GM15510 (cell line): ENCODE measurements at regions not wholly inside any gene's neighbourhood (a gene's known extent, or its start where the extent isn't known, plus 50 kb on each side); places are given as distances from the start of the nearest gene placed in this dataset.

Experiments used
- POLR2A ChIP-seq: IDR thresholded peaks from 3 replicates; pipeline ENCODE4 v1.6.1; 2011; ENCODE audit warnings: borderline replicate concordance; ENCODE audit not compliant: insufficient read length; ENCODE audit errors: extremely low read depth

- TF ChIP-seq POLR2A: no peak
Measured at GRCh38 chr17:70539132-70539924, 370.0 kb downstream of the KCNJ2 start.

GRCh38 chr17:70542876-70543275 is 373.5 kb downstream of the KCNJ2 start:
- TF ChIP-seq POLR2A: no peak

DNA sequence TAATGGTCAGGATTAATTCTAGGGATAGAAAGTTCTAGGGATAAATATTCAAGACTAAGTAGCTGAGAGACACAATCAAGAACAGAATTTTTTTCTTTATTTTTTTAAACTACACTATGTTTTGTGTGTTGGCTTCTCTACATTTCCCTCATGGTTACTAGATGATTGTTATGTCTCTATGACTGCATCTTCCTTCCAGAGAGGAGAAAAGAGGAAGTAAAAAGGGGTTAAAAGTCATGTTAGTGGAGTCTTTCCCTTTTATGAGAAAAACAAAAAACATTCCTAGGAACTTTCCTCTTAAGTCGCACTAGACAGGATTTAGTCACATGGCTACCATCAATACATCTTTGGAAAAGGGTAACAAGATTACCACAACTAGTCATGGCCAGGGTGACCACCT is 375.0 kb downstream of the KCNJ2 start:
- TF ChIP-seq POLR2A: no peak

DNA sequence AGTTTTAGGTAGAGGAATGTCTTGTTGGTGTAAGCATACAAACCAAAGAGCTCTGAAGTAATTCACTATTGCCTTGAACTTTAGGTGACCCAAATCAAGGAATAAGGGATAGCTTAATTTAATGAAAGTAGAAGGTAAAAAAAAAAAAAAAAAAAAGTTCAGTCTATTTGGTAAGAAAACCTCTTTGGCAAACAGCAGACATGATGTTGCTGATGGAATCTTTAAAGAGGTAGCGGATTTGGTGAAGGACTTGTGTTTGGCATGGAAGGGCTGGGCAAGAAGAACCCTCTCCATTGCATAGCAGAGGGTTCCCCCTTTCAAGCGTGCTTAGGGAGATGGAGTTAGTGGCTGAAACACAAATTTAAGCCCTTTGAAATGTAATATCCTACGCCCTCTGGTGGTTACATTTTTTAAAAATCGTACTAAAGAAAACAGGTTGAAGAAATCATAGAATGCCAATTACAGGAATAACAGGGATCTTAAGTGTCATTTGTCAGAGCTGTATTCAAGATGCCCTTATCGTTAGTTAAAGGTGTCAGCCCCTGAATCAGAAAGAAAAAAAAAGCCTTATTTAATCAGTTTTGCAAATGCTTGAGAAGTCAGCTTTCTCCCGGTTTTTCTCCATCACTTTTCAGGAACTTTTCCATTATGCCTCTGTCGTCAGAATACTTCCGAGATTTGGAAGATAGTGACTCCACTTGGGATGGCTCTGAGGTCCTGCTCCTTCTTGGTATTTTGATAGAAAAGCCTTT is 383.1 kb downstream of the KCNJ2 start:
- TF ChIP-seq POLR2A: no peak

GRCh38 chr17:70552982-70553334 is 383.6 kb downstream of the KCNJ2 start:
- TF ChIP-seq POLR2A: no peak

- TF ChIP-seq POLR2A: no peak
Measured at GRCh38 chr17:70555723-70556122, 386.4 kb downstream of the KCNJ2 start.

GRCh38 chr17:70558821-70559220 is 389.5 kb downstream of the KCNJ2 start:
- no peak for TF ChIP-seq POLR2A

- TF ChIP-seq POLR2A: no peak
Measured at GRCh38 chr17:70560471-70560870, 391.1 kb downstream of the KCNJ2 start.

DNA sequence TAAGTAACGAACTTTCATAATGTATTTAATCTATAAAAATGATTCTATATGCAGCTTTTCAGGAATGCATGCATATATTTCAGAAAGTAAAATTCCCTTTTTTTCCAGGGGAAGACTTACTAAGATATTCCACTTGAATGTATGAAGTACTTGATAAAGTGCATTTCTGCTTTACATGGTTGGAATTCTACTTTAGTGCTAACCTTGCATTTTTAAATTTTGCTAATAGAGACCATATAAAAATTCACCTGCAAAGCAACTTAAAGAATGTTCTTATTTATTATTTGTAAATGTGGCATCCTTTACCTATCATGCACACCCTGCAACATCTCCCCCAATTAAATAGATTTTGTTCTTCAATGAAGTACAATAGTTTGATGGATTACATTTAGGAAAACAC is 392.8 kb downstream of the KCNJ2 start:
- TF ChIP-seq POLR2A: no peak

GRCh38 chr17:70563281-70563820 is 394.0 kb downstream of the KCNJ2 start:
- TF ChIP-seq POLR2A: no peak

DNA sequence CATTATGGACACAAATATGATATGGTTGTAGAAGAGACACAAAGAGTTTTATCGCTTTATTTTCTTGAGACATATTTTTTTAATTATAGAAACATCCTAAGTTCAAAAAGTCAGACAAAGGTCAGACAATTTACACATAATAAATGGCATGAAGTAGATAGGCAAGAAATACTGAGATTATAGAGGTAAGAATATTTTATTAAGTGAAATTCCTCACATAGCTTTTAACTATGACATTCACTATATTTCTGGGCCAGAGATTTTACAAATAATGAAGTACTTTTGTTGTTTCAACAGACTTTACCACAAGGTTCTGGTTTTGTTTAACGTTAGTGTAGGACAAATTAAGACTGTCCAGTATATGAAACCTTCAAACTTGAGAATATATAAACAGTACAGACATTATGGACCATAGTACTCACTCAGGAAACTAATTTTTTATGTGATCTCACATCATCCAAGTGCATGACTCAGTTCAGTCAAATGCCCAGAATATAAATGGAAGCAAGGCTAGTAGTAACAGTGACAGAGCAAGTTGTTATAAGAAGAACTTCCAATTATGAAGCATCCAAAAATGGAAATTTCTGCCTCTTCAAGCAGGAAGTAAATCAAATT is 394.8 kb downstream of the KCNJ2 start:
- no peak for TF ChIP-seq POLR2A

DNA sequence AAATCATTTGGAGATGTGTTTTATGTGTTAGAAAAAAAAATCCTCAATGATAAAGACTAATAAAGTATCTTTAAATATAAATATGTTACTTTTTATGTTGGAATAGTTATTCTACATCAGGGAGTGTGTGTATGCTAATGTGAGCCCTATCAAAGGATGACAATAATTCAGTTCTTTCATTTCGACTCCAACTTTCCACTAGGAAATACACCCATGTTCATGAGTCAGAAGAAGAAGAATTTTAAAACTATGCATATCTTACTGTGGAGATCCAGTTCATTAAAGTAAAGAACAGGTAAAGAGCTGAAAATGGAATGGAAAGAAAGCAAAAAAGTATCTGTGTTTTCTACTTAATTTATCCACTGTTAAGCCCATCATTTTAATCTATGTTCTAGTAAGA is 399.8 kb downstream of the KCNJ2 start:
- TF ChIP-seq POLR2A: no peak

GRCh38 chr17:70577456-70577855 is 408.1 kb downstream of the KCNJ2 start:
- no peak for TF ChIP-seq POLR2A

DNA sequence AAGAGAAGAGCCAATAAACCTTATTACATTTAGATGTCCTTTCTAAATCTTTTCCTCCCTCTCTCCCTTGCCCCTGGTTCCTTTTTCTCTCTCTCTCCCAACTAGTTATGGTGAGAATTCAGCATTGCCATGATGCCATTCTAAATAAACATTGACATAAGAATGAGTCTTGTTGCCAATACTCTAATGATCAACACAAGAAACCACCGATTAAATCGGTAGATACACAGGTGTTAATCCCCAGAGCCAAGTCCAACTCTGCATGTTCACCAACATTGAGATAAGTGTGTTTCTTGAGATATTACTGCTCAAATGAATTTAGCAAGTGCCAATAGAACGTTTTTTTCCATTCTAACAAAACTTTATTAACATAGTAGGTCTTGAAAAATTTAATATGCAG is 412.1 kb downstream of the KCNJ2 start:
- TF ChIP-seq POLR2A: no peak

GRCh38 chr17:70582777-70583176 is 413.4 kb downstream of the KCNJ2 start:
- TF ChIP-seq POLR2A: no peak
